Left colon (tissue), 2 donors: ENCODE measurements at regions not wholly inside any gene's neighbourhood (a gene's known extent, or its start where the extent isn't known, plus 50 kb on each side); places are given as distances from the start of the nearest gene placed in this dataset.

Experiments
- ATAC-seq: fragments of 200-7000 bp; cut with Tn5 transposase; one replicate; pipeline ENCODE4 v1.9.1; 2020; ENCODE audit warnings: mild to moderate bottlenecking, moderate library complexity
- DNase-seq, 2 donors: peaks; one replicate each; pipeline ENCODE4 v3.0.0-alpha.2; 2020
- intact Hi-C, 2 donors: fragments of 100-400 bp; cut with DNase I in 1 of 2; cut with micrococcal nuclease in 1 of 2; formaldehyde crosslinking; loops; one replicate each; pipeline versions ENCODE4 v1.11.2 to v1.14.0; 2022; cut with DNase I, micrococcal nuclease
- donor health status: DM: no; HTN: no; CAD: no.
- donor health status: DM: yes; HTN: yes; CAD: no.

DNA sequence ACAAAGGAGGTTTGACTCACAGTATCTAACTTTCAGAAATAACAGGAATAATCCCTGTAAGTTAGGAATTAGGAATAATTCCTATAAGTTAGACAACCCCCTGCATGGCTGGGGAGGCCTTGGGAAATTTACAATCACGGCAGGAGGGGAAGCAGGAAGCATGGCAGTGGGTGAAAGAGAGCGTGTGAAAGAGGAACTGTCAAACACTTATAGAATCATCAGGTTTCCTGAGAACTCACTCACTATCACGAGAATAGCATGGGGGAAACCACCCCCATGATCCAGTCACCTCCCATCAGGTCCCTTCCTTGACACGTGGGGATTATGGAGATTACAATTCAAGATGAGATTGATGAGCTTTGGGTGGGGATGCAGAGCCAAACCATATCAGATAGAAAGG, 385.5 kb downstream of the IL20RB start:
- intact Hi-C loops: no loop called here
- no peak for DNase-seq
- ATAC-seq: no peak

DNA sequence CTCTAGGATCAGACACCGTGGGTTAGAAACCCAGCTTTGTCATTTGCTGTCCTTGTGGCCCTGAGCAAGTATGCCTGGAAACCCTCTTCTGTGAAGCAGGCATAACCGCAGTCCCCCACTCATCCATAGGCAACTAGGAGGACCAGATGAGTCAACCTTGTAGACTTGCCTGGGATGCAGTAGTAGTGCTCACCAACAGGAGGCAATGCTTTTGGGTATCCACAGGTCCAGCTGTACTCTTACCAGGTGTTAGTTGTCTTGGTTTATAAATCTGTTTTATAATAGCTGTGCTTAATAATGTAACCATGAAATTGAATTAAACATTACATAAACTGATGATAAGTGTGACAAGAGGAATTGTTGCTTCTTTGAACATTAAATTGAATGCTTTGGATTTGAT, 389.3 kb downstream of the IL20RB start:
- no peak for ATAC-seq
- intact Hi-C loops: no loop called here

DNA sequence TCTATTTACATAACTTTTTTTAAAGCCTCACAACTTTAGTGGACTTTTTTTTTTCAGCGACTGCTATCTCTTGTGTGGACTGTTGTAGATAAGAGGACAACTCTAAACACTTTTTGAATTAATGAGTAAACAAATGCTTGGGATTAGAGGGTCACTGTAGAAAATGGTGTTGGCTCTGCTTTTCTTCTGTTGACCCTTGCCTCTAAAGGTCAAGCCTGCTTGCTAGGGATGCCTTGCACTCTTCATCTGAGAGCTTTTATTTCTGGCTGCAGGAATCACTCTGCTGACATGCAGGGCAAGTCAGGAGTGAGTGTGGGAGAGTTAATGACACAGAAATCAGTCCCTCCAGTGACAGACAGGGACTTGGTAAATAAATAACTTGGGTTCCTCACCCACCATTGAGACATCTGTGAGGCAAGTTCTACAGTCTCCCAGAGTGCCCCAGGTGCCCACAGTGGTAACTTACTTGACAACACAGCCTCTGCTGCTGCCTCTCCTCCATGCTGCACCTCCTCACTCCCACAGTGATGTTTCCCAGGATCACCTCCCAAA, 390.1 kb downstream of the IL20RB start:
- no peak for DNase-seq
- intact Hi-C loops: no loop called here
- ATAC-seq: no peak

More for the DNA sequence above, 389.3 kb downstream of the IL20RB start:
- DNase-seq: no peak

- intact Hi-C loops: no loop called here
Measured at GRCh38 chr3:137348936-137349335, 391.2 kb downstream of the IL20RB start.

DNA sequence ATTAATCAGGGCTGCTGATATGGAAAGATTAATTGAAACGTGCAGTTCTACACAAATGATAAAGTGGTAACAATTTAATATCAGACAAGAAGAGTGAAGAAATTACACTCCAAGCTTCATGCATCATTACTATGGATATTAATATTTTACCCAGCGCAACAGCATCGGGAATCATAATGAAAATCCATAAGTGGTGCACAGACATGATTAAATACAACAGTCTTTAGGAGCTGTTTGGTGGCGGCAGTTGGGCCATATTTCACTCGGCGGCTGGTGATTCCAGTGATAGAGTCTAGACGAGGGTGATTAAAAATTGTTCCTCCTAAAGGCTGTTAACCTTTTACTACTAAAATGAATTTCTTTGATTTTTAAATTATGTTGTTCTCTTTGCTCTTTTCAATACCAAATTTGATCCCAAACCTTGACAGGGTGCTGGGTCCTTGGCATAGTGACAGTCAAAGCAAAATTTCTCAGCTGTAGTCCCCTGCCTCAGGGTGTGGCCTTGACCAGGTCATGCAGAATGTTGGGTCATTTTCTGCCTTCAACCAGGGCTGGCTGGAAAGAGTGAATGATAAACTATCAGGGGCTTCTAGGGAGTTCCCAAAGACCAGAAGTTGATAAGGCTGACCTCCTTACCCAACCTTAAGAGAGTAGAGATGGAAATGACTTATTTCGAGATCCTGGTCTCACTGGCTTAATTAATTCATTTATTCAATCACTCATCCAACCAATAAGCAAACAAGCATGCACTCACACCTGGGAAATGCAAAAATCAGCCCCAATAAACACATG, 392.0 kb downstream of the IL20RB start:
- ATAC-seq (no peak), DNase-seq (no peak)
- intact Hi-C loops: no loop called here

More at GRCh38 chr3:137348936-137349335, 391.2 kb downstream of the IL20RB start:
- ATAC-seq: no peak
- no peak for DNase-seq

- ATAC-seq: no peak
- DNase-seq: no peak
Measured at GRCh38 chr3:137360531-137361201, 402.9 kb downstream of the IL20RB start.

GRCh38 chr3:137382005-137382594, 382.0 kb upstream of the SOX14 start:
- no peak for DNase-seq
- intact Hi-C loops: no loop called here
- no peak for ATAC-seq

More at GRCh38 chr3:137360531-137361201, 402.9 kb downstream of the IL20RB start:
- intact Hi-C loops: no loop called here

- DNase-seq: no peak
- no peak for ATAC-seq
Measured at GRCh38 chr3:137385922-137386321, 378.2 kb upstream of the SOX14 start.

GRCh38 chr3:137409584-137409983, 354.5 kb upstream of the SOX14 start:
- intact Hi-C loops: no loop called here
- DNase-seq (no peak), ATAC-seq (no peak)

More at GRCh38 chr3:137385922-137386321, 378.2 kb upstream of the SOX14 start:
- intact Hi-C loops: no loop called here

DNA sequence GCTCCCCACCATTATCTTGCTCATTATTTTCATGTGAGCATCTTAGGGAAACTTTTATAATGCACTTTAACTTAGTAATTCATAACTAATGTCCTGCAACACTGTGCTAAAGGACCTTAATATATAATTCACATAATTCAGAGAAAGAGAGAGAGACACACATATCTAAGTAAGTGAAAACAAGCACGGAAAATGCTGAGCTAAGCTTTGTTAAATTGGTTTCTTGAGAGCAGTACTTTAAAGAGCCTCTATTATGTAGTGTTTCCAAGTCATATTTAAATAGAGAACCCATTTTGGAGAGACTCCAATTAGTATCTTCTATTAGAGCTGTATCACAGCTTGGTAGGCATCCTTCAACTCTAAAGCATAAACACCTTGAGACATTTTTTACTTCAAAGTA, 354.1 kb upstream of the SOX14 start:
- no peak for DNase-seq
- no peak for ATAC-seq
- intact Hi-C loops: no loop called here

DNA sequence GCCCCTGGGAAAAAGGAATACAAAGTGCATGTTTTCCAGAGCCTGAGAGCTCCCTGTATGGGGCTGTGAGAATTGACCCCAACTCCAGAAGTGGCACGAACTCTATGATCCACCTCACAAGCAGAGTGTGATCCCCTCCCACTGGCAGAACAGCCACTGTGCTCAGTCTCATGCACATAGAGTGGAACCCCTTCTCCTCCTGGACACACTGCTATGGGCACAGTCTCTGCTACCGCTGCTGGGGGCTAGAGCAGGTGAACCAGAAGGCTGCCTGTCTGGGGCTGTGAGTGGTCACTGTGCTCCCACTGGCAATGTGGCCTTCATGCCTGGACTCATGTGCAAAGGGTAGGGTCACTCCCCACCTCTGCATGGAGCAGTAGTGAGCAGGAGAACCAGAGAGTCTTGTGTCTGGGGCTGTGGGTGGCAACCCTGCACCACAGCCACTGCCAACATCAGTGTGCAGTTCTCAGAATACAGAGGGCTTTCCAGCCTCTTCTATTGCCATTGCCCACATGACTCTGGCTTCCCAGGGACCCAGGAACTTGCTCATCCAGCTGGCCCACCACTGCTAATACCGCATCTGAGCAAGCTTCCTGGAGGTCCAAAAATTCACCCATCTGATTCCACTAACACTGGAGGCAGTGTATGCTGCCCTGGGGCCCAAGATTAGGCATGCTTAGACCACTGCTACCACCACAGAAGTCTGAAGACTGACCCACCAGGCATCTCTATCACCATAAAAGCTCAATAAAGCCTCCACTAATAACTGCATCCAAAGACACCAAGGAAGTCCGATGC, 343.7 kb upstream of the SOX14 start:
- intact Hi-C loops: no loop called here
- ATAC-seq: no peak
- DNase-seq: no peak

DNA sequence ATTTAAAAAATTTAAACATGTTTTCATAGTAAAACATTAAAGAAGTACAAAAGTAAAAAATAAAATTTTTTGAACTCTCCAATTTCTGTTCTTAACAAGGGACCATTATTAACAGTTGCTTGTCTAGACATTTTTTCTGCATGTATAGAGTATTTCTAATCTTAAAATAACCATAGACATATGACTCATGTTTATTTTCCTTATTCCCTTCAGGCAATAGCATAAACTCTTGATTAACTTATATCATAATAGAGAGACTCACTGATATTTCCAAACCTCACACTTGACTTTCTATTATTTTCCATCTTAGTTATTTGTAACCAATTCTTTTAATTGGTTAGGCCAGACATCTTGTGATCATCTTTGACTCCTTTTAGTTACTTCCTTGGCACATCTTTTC, 325.6 kb upstream of the SOX14 start:
- intact Hi-C loops: no loop called here
- DNase-seq (no peak), ATAC-seq (no peak)

DNA sequence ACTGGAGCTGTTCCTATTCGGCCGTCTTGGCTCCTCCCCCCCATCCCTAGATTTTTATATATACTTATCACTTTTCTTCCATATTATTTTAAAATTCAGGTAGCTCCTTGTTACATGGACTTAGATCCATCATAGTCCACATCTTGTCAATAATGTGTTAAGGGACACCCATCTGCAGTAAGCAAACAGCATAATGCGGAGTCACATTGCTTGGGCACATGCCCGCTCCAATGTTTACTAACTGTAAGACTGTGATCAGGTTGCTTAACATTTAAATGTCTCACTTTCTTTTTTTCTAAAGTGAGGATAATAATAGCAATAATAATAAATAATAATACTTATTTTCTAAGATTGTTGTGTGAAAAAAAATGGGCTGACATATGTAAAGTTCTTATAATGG, 303.2 kb upstream of the SOX14 start:
- no peak for ATAC-seq

DNA sequence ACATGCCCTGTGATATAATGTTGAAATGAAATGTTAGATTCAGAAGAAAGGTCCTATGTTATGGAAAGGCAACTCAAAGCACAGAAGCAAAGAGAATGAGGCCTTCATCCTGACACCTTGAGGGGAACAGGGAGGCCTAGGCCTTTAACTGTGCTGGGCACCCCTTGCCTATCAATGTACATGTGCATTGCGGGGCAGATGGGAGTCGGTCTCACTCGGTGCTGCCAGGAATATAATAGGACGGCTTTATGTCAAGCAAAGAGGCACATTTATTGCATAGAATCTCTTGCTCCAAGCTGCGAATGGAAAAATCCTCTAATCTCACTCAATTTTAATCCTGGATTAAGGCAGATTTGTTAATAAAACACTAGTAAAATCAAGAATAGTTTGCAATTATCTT, 301.0 kb upstream of the SOX14 start:
- no peak for DNase-seq
- ATAC-seq: no peak
- intact Hi-C loops: no loop called here

More for the DNA sequence above, 303.2 kb upstream of the SOX14 start:
- DNase-seq: no peak
- intact Hi-C loops: no loop called here

GRCh38 chr3:137464341-137464740, 299.8 kb upstream of the SOX14 start:
- no peak for DNase-seq
- ATAC-seq: no peak
- intact Hi-C loops: no loop called here

GRCh38 chr3:137468446-137468845, 295.7 kb upstream of the SOX14 start:
- ATAC-seq (no peak), DNase-seq (no peak)
- intact Hi-C loops: no loop called here

- ATAC-seq: no peak
- DNase-seq: no peak
- intact Hi-C loops: no loop called here
Measured at GRCh38 chr3:137469263-137469662, 294.9 kb upstream of the SOX14 start.

- no peak for ATAC-seq
- intact Hi-C loops: no loop called here
- no peak for DNase-seq
Measured at GRCh38 chr3:137471130-137471529, 293.0 kb upstream of the SOX14 start.

GRCh38 chr3:137471558-137472204, 292.4 kb upstream of the SOX14 start:
- intact Hi-C loops: no loop called here
- DNase-seq: no peak
- ATAC-seq: no peak
